ENCODE measurements at regions not wholly inside any gene's neighbourhood (a gene's known extent, or its start where the extent isn't known, plus 50 kb on each side); places are given as distances from the start of the nearest gene placed in this dataset.
"Not testable (repeated sequence)": the region's sequence is repeated elsewhere in the genome, so short reads cannot be mapped to it uniquely, and the experiment has no call there.

- no peaks in the 10 kb centered on the region for H3K4me1 ChIP-seq (ENCODE audit: insufficient read depth, low read length, poor library complexity, severe bottlenecking)
- no peak overlapping the region for H3K4me3 ChIP-seq (ENCODE audit: low read depth, low read length, poor library complexity, severe bottlenecking)
- TF ChIP-seq EZH2 (IDR thresholded peaks at IDR 0.05; ENCODE audit: borderline replicate concordance, low read depth, low read length, poor library complexity, severe bottlenecking) = no peak
- TF ChIP-seq, protein P1, sequence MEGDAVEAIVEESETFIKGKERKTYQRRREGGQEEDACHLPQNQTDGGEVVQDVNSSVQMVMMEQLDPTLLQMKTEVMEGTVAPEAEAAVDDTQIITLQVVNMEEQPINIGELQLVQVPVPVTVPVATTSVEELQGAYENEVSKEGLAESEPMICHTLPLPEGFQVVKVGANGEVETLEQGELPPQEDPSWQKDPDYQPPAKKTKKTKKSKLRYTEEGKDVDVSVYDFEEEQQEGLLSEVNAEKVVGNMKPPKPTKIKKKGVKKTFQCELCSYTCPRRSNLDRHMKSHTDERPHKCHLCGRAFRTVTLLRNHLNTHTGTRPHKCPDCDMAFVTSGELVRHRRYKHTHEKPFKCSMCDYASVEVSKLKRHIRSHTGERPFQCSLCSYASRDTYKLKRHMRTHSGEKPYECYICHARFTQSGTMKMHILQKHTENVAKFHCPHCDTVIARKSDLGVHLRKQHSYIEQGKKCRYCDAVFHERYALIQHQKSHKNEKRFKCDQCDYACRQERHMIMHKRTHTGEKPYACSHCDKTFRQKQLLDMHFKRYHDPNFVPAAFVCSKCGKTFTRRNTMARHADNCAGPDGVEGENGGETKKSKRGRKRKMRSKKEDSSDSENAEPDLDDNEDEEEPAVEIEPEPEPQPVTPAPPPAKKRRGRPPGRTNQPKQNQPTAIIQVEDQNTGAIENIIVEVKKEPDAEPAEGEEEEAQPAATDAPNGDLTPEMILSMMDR (conservative IDR thresholded peaks at IDR 0.05; ENCODE audit: low read depth, low read length) = no peak
- no peaks in the 10 kb centered on the region for H3K36me3 ChIP-seq (ENCODE audit: insufficient read depth, low read length, poor library complexity, severe bottlenecking)
- H3K27ac ChIP-seq (ENCODE audit: low read depth, low read length, poor library complexity, severe bottlenecking) = no peak overlapping the region
- BruUV-seq (replicated peaks) = no TSS peak
- H3K27me3 ChIP-seq (replicated peaks; ENCODE audit: insufficient read depth, low read depth, low read length, poor library complexity) = no peaks in the 10 kb centered on the region
- ChIA-PET POLR2A (ENCODE audit: low non-redundant PET) (no interaction called here), CTCF (no interaction called here)
- intact Hi-C loops (cut with micrococcal nuclease; ENCODE audit: unreplicated experiment) = no loop called here
- DNase-seq (ENCODE audit: low spot score) = no peak
- H3K9me3 ChIP-seq (ENCODE audit: low read depth, low read length, poor library complexity, severe bottlenecking) = no peaks in the 10 kb centered on the region
These were observed 81.3 kb upstream of the SYT9 start for GRCh38 chr11:7170431-7170830.

DNA sequence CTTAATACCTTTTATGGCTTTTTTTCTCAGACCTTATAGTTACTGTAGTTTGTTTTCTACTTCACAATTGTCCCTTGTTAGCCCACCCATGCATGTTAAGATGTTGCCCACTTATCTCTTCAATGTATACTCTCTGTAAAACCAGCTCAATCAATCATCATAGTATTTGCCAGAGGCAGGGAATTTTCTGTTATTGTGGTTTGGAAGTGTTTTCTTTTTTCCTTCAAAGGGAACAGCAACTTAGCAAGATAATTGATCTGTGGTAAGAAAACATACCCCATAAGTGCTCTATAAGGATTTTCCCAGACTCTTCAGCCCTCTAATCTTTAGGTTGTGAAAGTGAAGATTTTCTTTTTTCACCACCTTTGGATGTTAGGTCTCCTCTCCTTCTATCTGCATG lies 76.7 kb upstream of the SYT9 start:
- ChIA-PET POLR2A (ENCODE audit: low non-redundant PET) (no interaction called here), CTCF (no interaction called here)
- H3K27me3 ChIP-seq (replicated peaks; ENCODE audit: insufficient read depth, low read depth, low read length, poor library complexity) = no peaks in the 10 kb centered on the region
- H3K9me3 ChIP-seq (ENCODE audit: low read depth, low read length, poor library complexity, severe bottlenecking) = no peaks in the 10 kb centered on the region
- no peak overlapping the region for H3K27ac ChIP-seq (ENCODE audit: low read depth, low read length, poor library complexity, severe bottlenecking)
- TF ChIP-seq EZH2 (IDR thresholded peaks at IDR 0.05; ENCODE audit: borderline replicate concordance, low read depth, low read length, poor library complexity, severe bottlenecking) = no peak
- no peak for DNase-seq (ENCODE audit: low spot score)
- no peak overlapping the region for H3K4me3 ChIP-seq (ENCODE audit: low read depth, low read length, poor library complexity, severe bottlenecking)
- BruUV-seq (replicated peaks) = no TSS peak
- H3K4me1 ChIP-seq (ENCODE audit: insufficient read depth, low read length, poor library complexity, severe bottlenecking) = no peaks in the 10 kb centered on the region
- no peaks in the 10 kb centered on the region for H3K36me3 ChIP-seq (ENCODE audit: insufficient read depth, low read length, poor library complexity, severe bottlenecking)
- intact Hi-C loops (cut with micrococcal nuclease; ENCODE audit: unreplicated experiment) = no loop called here

GRCh38 chr11:7186190-7186589 lies 65.5 kb upstream of the SYT9 start:
- Histone ChIP-seq H3K27me3 (replicated peaks; ENCODE audit: insufficient read depth, low read depth, low read length, poor library complexity) (no peaks in the 10 kb centered on the region), H3K4me1 (ENCODE audit: insufficient read depth, low read length, poor library complexity, severe bottlenecking) (no peaks in the 10 kb centered on the region), H3K4me3 (ENCODE audit: low read depth, low read length, poor library complexity, severe bottlenecking) (no peak overlapping the region), H3K36me3 (ENCODE audit: insufficient read depth, low read length, poor library complexity, severe bottlenecking) (no peaks in the 10 kb centered on the region), H3K27ac (ENCODE audit: low read depth, low read length, poor library complexity, severe bottlenecking) (no peak overlapping the region), H3K9me3 (ENCODE audit: low read depth, low read length, poor library complexity, severe bottlenecking) (no peaks in the 10 kb centered on the region)
- no TSS peak for BruUV-seq (replicated peaks)
- POLR2A ChIA-PET (ENCODE audit: low non-redundant PET) = interaction anchor here (0.6 kb wide), 1 partner anchor 38 kb away, joined by 7 read pairs; no protein-coding TSS in a partner anchor
- DNase-seq (ENCODE audit: low spot score) = no peak
- CTCF ChIA-PET = no interaction called here
- intact Hi-C loops (cut with micrococcal nuclease; ENCODE audit: unreplicated experiment) = no loop called here
- TF ChIP-seq EZH2 (IDR thresholded peaks at IDR 0.05; ENCODE audit: borderline replicate concordance, low read depth, low read length, poor library complexity, severe bottlenecking) = no peak
- TF ChIP-seq, protein P1 (conservative IDR thresholded peaks at IDR 0.05; ENCODE audit: low read depth, low read length) = no peak

- Histone ChIP-seq H3K9me3 (ENCODE audit: low read depth, low read length, poor library complexity, severe bottlenecking) (no peaks in the 10 kb centered on the region), H3K4me1 (ENCODE audit: insufficient read depth, low read length, poor library complexity, severe bottlenecking) (no peaks in the 10 kb centered on the region), H3K4me3 (ENCODE audit: low read depth, low read length, poor library complexity, severe bottlenecking) (no peak overlapping the region), H3K27me3 (replicated peaks; ENCODE audit: insufficient read depth, low read depth, low read length, poor library complexity) (no peaks in the 10 kb centered on the region), H3K27ac (ENCODE audit: low read depth, low read length, poor library complexity, severe bottlenecking) (no peak overlapping the region), H3K36me3 (ENCODE audit: insufficient read depth, low read length, poor library complexity, severe bottlenecking) (no peaks in the 10 kb centered on the region)
- DNase-seq (ENCODE audit: low spot score) = no peak
- intact Hi-C loops (cut with micrococcal nuclease; ENCODE audit: unreplicated experiment) = no loop called here
- BruUV-seq (replicated peaks) = no TSS peak
- POLR2A ChIA-PET (ENCODE audit: low non-redundant PET) = no interaction called here
- CTCF ChIA-PET = no interaction called here
- TF ChIP-seq, protein P1 (conservative IDR thresholded peaks at IDR 0.05; ENCODE audit: low read depth, low read length) = no peak
These were observed 65.0 kb upstream of the SYT9 start for GRCh38 chr11:7186676-7187075.

DNA sequence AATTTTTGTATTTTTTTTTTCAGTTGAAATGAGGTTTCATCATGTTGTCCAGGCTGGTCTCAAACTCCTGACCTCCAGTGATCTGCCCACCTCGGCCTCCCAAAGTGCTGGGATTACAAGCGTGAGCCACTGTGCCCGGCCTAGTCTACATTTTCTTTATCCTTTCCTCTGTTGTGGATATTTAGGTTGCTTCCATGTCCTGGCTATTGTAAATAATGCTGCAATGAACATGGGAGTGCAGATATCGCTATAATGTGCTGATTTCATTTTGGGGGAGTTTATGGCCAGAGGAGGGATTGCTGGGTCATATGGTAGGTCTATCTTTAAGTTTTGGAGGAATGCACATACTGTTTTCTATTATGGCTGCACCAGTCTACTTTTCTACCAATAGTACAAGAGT lies 58.9 kb upstream of the SYT9 start:
- H3K27me3 ChIP-seq (replicated peaks; ENCODE audit: insufficient read depth, low read depth, low read length, poor library complexity); H3K4me3 ChIP-seq (ENCODE audit: low read depth, low read length, poor library complexity, severe bottlenecking); BruUV-seq (replicated peaks); H3K4me1 ChIP-seq (ENCODE audit: insufficient read depth, low read length, poor library complexity, severe bottlenecking); DNase-seq (ENCODE audit: low spot score); POLR2A ChIA-PET (ENCODE audit: low non-redundant PET); H3K9me3 ChIP-seq (ENCODE audit: low read depth, low read length, poor library complexity, severe bottlenecking); H3K36me3 ChIP-seq (ENCODE audit: insufficient read depth, low read length, poor library complexity, severe bottlenecking); H3K27ac ChIP-seq (ENCODE audit: low read depth, low read length, poor library complexity, severe bottlenecking); CTCF ChIA-PET; intact Hi-C loops (cut with micrococcal nuclease; ENCODE audit: unreplicated experiment): not testable (repeated sequence)
